Adipocyte (in vitro differentiated cells): ENCODE measurements at regions not wholly inside any gene's neighbourhood (a gene's known extent, or its start where the extent isn't known, plus 50 kb on each side); places are given as distances from the start of the nearest gene placed in this dataset.

Experiments used
- DNase-seq: peaks from one replicate; pipeline ENCODE4 v3.0.0-alpha.2; 2015; ENCODE audit warnings: low read depth
- H3K27me3 ChIP-seq: replicated peaks from 2 replicates; pipeline ENCODE4 v1.7.0; 2013; ENCODE audit warnings: mild to moderate bottlenecking, low read length, moderate library complexity; ENCODE audit not compliant: control insufficient read depth, insufficient read depth
- H3K36me3 ChIP-seq: 2 replicates; pipeline ENCODE4 v1.7.0; 2013; ENCODE audit warnings: low read length, mild to moderate bottlenecking, moderate library complexity; ENCODE audit not compliant: control insufficient read depth, insufficient read depth, severe bottlenecking
- H3K4me1 ChIP-seq: 2 replicates; pipeline ENCODE4 v1.7.0; 2013; ENCODE audit warnings: mild to moderate bottlenecking, low read length, moderate library complexity; ENCODE audit not compliant: control insufficient read depth, insufficient read depth
- H3K4me3 ChIP-seq: 2 replicates; pipeline ENCODE4 v1.7.0; 2013; ENCODE audit warnings: mild to moderate bottlenecking, low read length, moderate library complexity
- H3K9ac ChIP-seq: 2 replicates; pipeline ENCODE4 v1.7.0; 2013; ENCODE audit warnings: mild to moderate bottlenecking, low read length, moderate library complexity
- H3K9me3 ChIP-seq: 2 replicates; pipeline ENCODE4 v1.7.0; 2013; ENCODE audit warnings: mild to moderate bottlenecking, low read length, moderate library complexity; ENCODE audit not compliant: control insufficient read depth

- Histone ChIP-seq H3K27me3 (peaks cover 8% of the 10 kb centered on the region), H3K36me3 (no peaks in the 10 kb centered on the region), H3K9ac (no peak overlapping the region), H3K4me1 (no peaks in the 10 kb centered on the region), H3K9me3 (no peaks in the 10 kb centered on the region), H3K4me3 (no peak overlapping the region)
- no peak for DNase-seq
Measured at GRCh38 chr10:28815681-28816080, 138.4 kb downstream of the BAMBI start.

DNA sequence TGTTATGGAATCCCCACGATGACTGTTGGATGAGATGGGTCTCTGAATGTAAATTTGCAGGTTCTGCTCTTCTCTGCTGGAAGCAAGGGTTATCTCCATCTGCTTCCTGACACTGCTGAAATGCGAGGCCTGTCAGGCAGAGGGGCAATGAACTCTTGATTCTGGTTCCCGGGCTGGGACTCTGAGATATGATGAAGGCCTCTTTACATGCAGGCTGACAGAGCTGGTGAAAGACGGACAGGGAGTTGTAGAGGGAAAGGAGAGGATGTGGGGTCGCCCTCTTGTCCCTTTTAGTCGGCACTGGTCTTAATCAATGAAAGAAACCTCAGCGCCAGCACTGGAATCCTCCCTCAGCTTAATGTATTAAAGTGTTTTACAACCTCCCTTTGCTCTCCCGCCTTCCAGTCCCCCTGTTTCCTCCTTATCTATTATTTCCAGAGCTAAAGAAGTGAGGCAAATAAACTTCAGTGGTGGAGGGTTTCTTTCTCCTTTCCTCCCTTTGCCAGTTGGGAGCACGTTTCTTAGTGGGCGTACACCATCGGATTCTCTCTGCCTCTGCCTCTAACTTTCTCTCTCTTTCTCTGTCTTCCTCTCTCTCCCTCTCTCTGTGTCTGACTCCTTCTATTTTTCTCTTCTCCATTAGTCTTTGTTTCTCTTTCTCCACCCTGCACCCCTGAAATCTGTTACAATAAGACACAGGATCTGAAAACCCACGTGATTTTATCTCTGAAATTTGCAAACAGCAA is 145.6 kb downstream of the BAMBI start:
- H3K9ac ChIP-seq: no peak overlapping the region
- peaks cover 32% of the 10 kb centered on the region for H3K27me3 ChIP-seq
- no peaks in the 10 kb centered on the region for H3K36me3 ChIP-seq
- H3K9me3 ChIP-seq: no peaks in the 10 kb centered on the region
- no peak overlapping the region for H3K4me3 ChIP-seq
- H3K4me1 ChIP-seq: no peaks in the 10 kb centered on the region
- no peak for DNase-seq

DNA sequence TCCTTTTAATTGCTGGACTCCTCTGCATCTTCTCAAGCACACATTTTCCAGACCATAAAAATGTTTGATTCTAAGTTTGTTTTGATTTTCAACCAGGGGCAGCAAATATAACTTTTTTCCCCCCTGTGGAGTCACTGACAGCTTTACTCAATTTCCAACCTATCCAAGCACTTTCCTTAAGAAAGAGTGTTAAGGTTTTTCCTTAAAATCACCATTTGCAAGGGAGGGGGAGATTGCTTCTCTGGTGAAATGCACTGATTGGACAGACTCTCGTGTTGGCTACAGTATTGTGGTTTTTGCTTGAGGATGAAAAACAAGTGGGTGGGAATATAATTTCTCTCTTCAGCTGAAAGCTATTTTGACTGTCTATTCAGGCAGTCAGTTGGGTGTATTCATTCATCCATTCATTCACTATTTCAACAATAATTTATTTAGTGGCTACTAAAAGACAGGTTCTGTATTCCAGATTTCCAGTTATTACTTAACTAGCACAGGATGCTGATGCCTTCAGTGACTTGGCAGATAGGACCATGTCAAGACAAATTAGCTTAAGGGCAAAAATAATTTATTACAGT is 146.3 kb downstream of the BAMBI start:
- no peak for DNase-seq
- no peaks in the 10 kb centered on the region for H3K36me3 ChIP-seq
- H3K9me3 ChIP-seq: no peaks in the 10 kb centered on the region
- peaks cover 32% of the 10 kb centered on the region for H3K27me3 ChIP-seq
- no peak overlapping the region for H3K9ac ChIP-seq
- no peak overlapping the region for H3K4me3 ChIP-seq
- no peaks in the 10 kb centered on the region for H3K4me1 ChIP-seq

DNA sequence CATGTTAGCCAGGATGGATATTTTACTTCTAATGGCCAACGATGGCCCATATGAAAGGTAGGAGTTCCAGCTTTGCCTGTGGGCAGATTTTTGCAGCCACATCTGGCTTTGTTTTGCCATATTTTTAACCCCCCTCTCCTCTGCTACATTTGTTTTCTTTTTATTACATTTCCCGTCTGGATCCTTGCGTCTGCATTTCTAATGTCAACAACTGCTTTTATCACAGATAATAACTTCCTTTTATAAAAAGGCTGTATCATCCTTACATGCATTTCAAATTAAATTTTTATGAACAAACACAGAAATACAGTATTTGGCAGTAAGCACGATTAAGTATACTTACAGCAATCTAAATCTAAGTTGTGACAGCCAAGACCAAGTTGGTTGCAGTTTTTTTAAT is 156.0 kb downstream of the BAMBI start:
- no peak overlapping the region for H3K4me3 ChIP-seq
- H3K9me3 ChIP-seq: no peaks in the 10 kb centered on the region
- H3K4me1 ChIP-seq: no peaks in the 10 kb centered on the region
- H3K36me3 ChIP-seq: no peaks in the 10 kb centered on the region
- peaks cover 8% of the 10 kb centered on the region for H3K27me3 ChIP-seq
- H3K9ac ChIP-seq: no peak overlapping the region
- no peak for DNase-seq

- H3K9me3 ChIP-seq: no peaks in the 10 kb centered on the region
- H3K4me1 ChIP-seq: peaks cover 4% of the 10 kb centered on the region
- DNase-seq: no peak
- no peak overlapping the region for H3K4me3 ChIP-seq
- H3K36me3 ChIP-seq: no peaks in the 10 kb centered on the region
- H3K9ac ChIP-seq: no peak overlapping the region
- H3K27me3 ChIP-seq: peaks cover 8% of the 10 kb centered on the region
Measured at GRCh38 chr10:28836435-28836743, 159.1 kb downstream of the BAMBI start.

DNA sequence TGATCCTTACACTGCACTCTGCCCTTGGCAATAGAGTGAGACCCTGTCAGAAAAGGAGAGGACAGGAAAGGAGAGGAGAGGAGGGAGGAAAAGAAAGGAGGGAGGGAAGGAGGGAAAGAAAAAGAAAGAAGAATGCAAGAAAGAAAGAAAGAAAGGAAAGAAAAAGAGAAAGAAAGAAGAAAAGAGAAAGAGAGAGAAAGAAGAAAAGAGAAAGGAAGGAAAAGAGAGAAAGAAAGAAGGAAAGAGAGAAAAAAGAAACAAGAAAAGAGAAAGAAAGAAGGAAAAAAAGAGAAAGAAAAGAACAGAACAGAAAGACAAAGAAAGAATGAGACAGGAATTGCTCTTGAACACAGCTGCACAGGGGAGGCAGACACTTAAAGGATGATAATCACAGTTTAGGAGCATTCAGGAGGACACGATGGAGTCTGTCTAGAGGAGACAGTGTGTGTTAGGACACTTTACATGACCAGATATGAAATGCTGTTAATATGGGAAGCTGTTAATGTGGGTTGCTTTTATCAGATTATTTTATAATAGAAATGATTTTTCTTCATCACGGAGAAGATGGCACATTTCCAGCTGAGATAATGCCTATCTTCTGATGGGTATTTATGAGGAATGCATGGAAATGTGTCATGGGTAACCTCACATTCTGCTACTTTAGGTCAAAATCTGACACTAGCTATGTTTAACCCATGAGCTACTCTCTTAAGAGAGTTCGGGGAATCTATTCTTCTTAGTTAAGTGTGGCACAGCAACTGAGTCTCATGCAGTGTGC is 160.5 kb downstream of the BAMBI start:
- Histone ChIP-seq H3K27me3 (peaks cover 8% of the 10 kb centered on the region), H3K9me3 (no peaks in the 10 kb centered on the region), H3K36me3 (no peaks in the 10 kb centered on the region), H3K4me3 (no peak overlapping the region), H3K9ac (no peak overlapping the region), H3K4me1 (peaks cover 13% of the 10 kb centered on the region)
- no peak for DNase-seq

GRCh38 chr10:28838908-28839307 is 161.6 kb downstream of the BAMBI start:
- no peaks in the 10 kb centered on the region for H3K36me3 ChIP-seq
- H3K27me3 ChIP-seq: peaks cover 8% of the 10 kb centered on the region
- H3K4me3 ChIP-seq: no peak overlapping the region
- no peak overlapping the region for H3K9ac ChIP-seq
- H3K4me1 ChIP-seq: peaks cover 13% of the 10 kb centered on the region
- no peak for DNase-seq
- no peaks in the 10 kb centered on the region for H3K9me3 ChIP-seq

GRCh38 chr10:28839600-28840007 is 162.3 kb downstream of the BAMBI start:
- H3K36me3 ChIP-seq: no peaks in the 10 kb centered on the region
- peaks cover 13% of the 10 kb centered on the region for H3K4me1 ChIP-seq
- DNase-seq: peak; percentile 28

DNA sequence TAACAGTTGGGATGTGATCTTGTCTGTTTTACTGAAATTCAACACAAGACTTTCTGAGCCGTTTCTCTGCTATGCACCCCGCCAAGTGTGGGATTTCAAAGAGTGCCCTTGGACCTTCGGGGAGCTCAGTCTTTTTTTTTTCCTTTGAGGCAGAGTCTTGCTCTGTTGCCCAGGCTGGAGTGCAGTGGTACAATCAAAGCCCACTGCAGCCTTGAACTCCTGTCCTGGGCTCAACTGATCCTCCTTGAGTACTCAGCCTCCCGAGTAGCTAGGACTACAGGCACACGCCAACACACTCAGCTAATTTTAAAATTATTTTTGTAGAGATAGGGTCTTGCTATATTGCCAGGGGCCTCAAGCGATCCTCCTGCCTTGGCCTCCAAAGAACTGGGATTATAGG is 162.9 kb downstream of the BAMBI start:
- H3K9ac ChIP-seq: no peak overlapping the region
- no peak for DNase-seq
- peaks cover 13% of the 10 kb centered on the region for H3K4me1 ChIP-seq
- H3K36me3 ChIP-seq: no peaks in the 10 kb centered on the region
- peaks cover 13% of the 10 kb centered on the region for H3K9me3 ChIP-seq
- H3K4me3 ChIP-seq: no peak overlapping the region
- peaks cover 7% of the 10 kb centered on the region for H3K27me3 ChIP-seq

More at GRCh38 chr10:28839600-28840007, 162.3 kb downstream of the BAMBI start:
- Histone ChIP-seq H3K27me3 (peaks cover 8% of the 10 kb centered on the region), H3K9ac (no peak overlapping the region), H3K4me3 (no peak overlapping the region), H3K9me3 (peaks cover 7% of the 10 kb centered on the region)

DNA sequence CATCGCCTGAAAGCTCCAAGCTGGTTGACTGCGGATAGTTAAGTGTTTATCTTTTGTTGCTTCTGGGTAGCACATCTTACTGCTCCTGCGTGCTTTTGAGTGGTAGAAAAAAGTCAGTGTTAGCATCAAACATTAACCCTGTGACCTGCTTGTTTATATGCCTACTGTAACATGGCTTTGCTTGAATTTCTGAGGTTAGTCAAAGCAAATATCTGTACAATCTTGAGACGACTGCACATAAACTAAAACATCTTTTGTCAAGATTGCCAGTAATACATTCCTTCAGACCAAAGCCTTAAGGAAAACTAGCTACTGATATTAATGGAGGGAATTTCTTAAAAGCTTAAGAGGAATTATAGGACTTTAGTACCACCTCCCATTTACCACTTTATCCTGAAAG is 163.7 kb downstream of the BAMBI start:
- no peak for DNase-seq
- peaks cover 13% of the 10 kb centered on the region for H3K4me1 ChIP-seq
- H3K9me3 ChIP-seq: peaks cover 16% of the 10 kb centered on the region
- no peaks in the 10 kb centered on the region for H3K27me3 ChIP-seq
- H3K9ac ChIP-seq: no peak overlapping the region
- no peak overlapping the region for H3K4me3 ChIP-seq
- H3K36me3 ChIP-seq: no peaks in the 10 kb centered on the region

DNA sequence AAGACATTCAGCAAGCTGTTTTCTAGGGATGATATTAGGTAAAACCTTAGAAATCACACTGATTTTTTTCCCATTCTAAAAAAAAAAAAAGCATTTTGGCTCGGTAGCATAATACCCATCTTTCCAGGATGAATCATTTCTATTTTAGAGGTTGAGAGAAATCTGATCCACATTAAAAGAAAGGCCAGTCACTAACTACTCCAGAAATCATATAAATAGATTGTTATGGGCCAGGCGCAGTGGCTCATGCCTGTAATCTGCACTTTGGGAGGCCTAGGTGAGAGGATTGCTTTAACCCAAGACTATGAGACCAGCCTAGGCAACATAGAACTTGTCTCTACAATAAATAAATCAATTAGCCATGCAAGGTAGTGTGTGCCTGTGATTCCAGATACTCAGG is 164.3 kb downstream of the BAMBI start:
- peak; percentile 68 for DNase-seq
- Histone ChIP-seq H3K27me3 (no peaks in the 10 kb centered on the region), H3K4me1 (peaks cover 13% of the 10 kb centered on the region), H3K4me3 (no peak overlapping the region), H3K36me3 (no peaks in the 10 kb centered on the region), H3K9me3 (peaks cover 16% of the 10 kb centered on the region), H3K9ac (no peak overlapping the region)
